ENCODE measurements at regions not wholly inside any gene's neighbourhood (a gene's known extent, or its start where the extent isn't known, plus 50 kb on each side); places are given as distances from the start of the nearest gene placed in this dataset.
"Not testable (repeated sequence)": the region's sequence is repeated elsewhere in the genome, so short reads cannot be mapped to it uniquely, and the experiment has no call there.

GRCh38 chr6:4420160-4420865 lies 284.9 kb upstream of the ECI2 start:
- Histone ChIP-seq H3K4me3 (no peak overlapping the region), H3K27me3 (ENCODE audit: low read depth) (no peaks in the 10 kb centered on the region), H3K36me3 (no peaks in the 10 kb centered on the region), H3K27ac (replicated peaks) (no peak overlapping the region), H3K9me3 (replicated peaks) (peaks cover 11% of the 10 kb centered on the region), H3K4me1 (no peaks in the 10 kb centered on the region)
- no peak for TF ChIP-seq CTCF (IDR thresholded peaks at IDR 0.05; ENCODE audit: borderline replicate concordance)
- intact Hi-C loops (cut with micrococcal nuclease), result no loop called here
- no peak for DNase-seq

GRCh38 chr6:4415549-4415948 lies 280.2 kb upstream of the ECI2 start:
- no peak for DNase-seq
- Histone ChIP-seq H3K27ac (replicated peaks) (no peak overlapping the region), H3K4me1 (no peaks in the 10 kb centered on the region), H3K9me3 (replicated peaks) (no peaks in the 10 kb centered on the region), H3K4me3 (no peak overlapping the region), H3K27me3 (ENCODE audit: low read depth) (no peaks in the 10 kb centered on the region), H3K36me3 (no peaks in the 10 kb centered on the region)
- no peak for TF ChIP-seq CTCF (IDR thresholded peaks at IDR 0.05; ENCODE audit: borderline replicate concordance)
- intact Hi-C loops (cut with micrococcal nuclease), result no loop called here

- H3K36me3 ChIP-seq; DNase-seq; H3K27me3 ChIP-seq (ENCODE audit: low read depth); H3K4me1 ChIP-seq; H3K9me3 ChIP-seq (replicated peaks); H3K27ac ChIP-seq (replicated peaks); H3K4me3 ChIP-seq; intact Hi-C loops (cut with micrococcal nuclease): not testable (repeated sequence)
Measured at GRCh38 chr6:4414078-4414477, 278.7 kb upstream of the ECI2 start.

- intact Hi-C loops (cut with micrococcal nuclease), result no loop called here
- TF ChIP-seq CTCF (IDR thresholded peaks at IDR 0.05; ENCODE audit: borderline replicate concordance), result no peak
Measured at GRCh38 chr6:4413073-4413472, 277.7 kb upstream of the ECI2 start.

GRCh38 chr6:4412488-4412887 lies 277.1 kb upstream of the ECI2 start:
- H3K27ac ChIP-seq (replicated peaks), result peak overlapping the region; percentile 17
- no peaks in the 10 kb centered on the region for H3K27me3 ChIP-seq (ENCODE audit: low read depth)
- no peak for TF ChIP-seq CTCF (IDR thresholded peaks at IDR 0.05; ENCODE audit: borderline replicate concordance)
- peaks cover 6% of the 10 kb centered on the region for H3K9me3 ChIP-seq (replicated peaks)
- no peaks in the 10 kb centered on the region for H3K36me3 ChIP-seq
- intact Hi-C loops (cut with micrococcal nuclease), result no loop called here
- H3K4me3 ChIP-seq, result no peak overlapping the region
- H3K4me1 ChIP-seq, result no peaks in the 10 kb centered on the region
- DNase-seq, result no peak

More at GRCh38 chr6:4413073-4413472, 277.7 kb upstream of the ECI2 start:
- Histone ChIP-seq H3K36me3 (no peaks in the 10 kb centered on the region), H3K4me3 (no peak overlapping the region), H3K9me3 (replicated peaks) (peaks cover 6% of the 10 kb centered on the region), H3K27ac (replicated peaks) (peak overlapping the region; percentile 16), H3K4me1 (no peaks in the 10 kb centered on the region), H3K27me3 (ENCODE audit: low read depth) (no peaks in the 10 kb centered on the region)
- no peak for DNase-seq

GRCh38 chr6:4412077-4412476 lies 276.7 kb upstream of the ECI2 start:
- DNase-seq, result no peak
- Histone ChIP-seq H3K4me1 (no peaks in the 10 kb centered on the region), H3K4me3 (no peak overlapping the region), H3K27me3 (ENCODE audit: low read depth) (no peaks in the 10 kb centered on the region), H3K9me3 (replicated peaks) (peaks cover 6% of the 10 kb centered on the region), H3K36me3 (no peaks in the 10 kb centered on the region), H3K27ac (replicated peaks) (peak overlapping the region; percentile 17)
- TF ChIP-seq CTCF (IDR thresholded peaks at IDR 0.05; ENCODE audit: borderline replicate concordance), result no peak
- intact Hi-C loops (cut with micrococcal nuclease), result no loop called here

- H3K4me1 ChIP-seq, result peaks cover 18% of the 10 kb centered on the region
- DNase-seq; H3K9me3 ChIP-seq (replicated peaks); H3K36me3 ChIP-seq; H3K4me3 ChIP-seq; H3K27me3 ChIP-seq (ENCODE audit: low read depth); H3K27ac ChIP-seq (replicated peaks); intact Hi-C loops (cut with micrococcal nuclease): not testable (repeated sequence)
Measured at GRCh38 chr6:4407710-4408109, 272.3 kb upstream of the ECI2 start.
